HUES6 (cell line): ENCODE measurements at regions not wholly inside any gene's neighbourhood (a gene's known extent, or its start where the extent isn't known, plus 50 kb on each side); places are given as distances from the start of the nearest gene placed in this dataset.
"Not testable (repeated sequence)": the region's sequence is repeated elsewhere in the genome, so short reads cannot be mapped to it uniquely, and the experiment has no call there.

Source experiments
- H3K27ac ChIP-seq: 2 replicates; pipeline ENCODE4 v1.7.0; 2013; ENCODE audit warnings: low read depth, mild to moderate bottlenecking, low read length, inconsistent platforms
- H3K27me3 ChIP-seq: 2 replicates; pipeline ENCODE4 v1.6.1; 2013; ENCODE audit warnings: low read length; ENCODE audit not compliant: control insufficient read depth, insufficient read depth
- H3K36me3 ChIP-seq: 2 replicates; pipeline ENCODE4 v1.6.1; 2013; ENCODE audit warnings: low read length; ENCODE audit not compliant: control insufficient read depth, insufficient read depth
- H3K4me1 ChIP-seq: 2 replicates; pipeline ENCODE4 v1.6.1; 2013; ENCODE audit warnings: low read length; ENCODE audit not compliant: control insufficient read depth, insufficient read depth
- H3K4me3 ChIP-seq: 2 replicates; pipeline ENCODE4 v1.5.1; 2013; ENCODE audit warnings: low read depth, low read length
- H3K9ac ChIP-seq: one replicate; pipeline ENCODE4 v1.6.1; 2013; ENCODE audit warnings: mild to moderate bottlenecking, low read length
- H3K9me3 ChIP-seq: 2 replicates; pipeline ENCODE4 v1.6.1; 2013; ENCODE audit warnings: low read depth, low read length; ENCODE audit not compliant: control insufficient read depth, insufficient read depth

GRCh38 chr4:79245200-79245940 is 80.5 kb downstream of the NAA11 start:
- not testable (repeated sequence) for H3K4me1 ChIP-seq, H3K27me3 ChIP-seq, H3K9ac ChIP-seq, H3K4me3 ChIP-seq, H3K27ac ChIP-seq, H3K36me3 ChIP-seq
- H3K9me3 ChIP-seq: peaks cover 19% of the 10 kb centered on the region; the same call in 1 of the 2 replicates

GRCh38 chr4:79241846-79242245 is 84.0 kb downstream of the NAA11 start:
- Histone ChIP-seq H3K27me3 (no peaks in the 10 kb centered on the region), H3K27ac (no peak overlapping the region), H3K9ac (no peak overlapping the region), H3K4me1 (no peaks in the 10 kb centered on the region), H3K9me3 (peaks cover 11% of the 10 kb centered on the region; the same call in 1 of the 2 replicates), H3K4me3 (no peak overlapping the region), H3K36me3 (no peaks in the 10 kb centered on the region)

- Histone ChIP-seq H3K9me3 (no peaks in the 10 kb centered on the region), H3K36me3 (no peaks in the 10 kb centered on the region), H3K4me1 (no peaks in the 10 kb centered on the region), H3K27ac (no peak overlapping the region), H3K27me3 (no peaks in the 10 kb centered on the region), H3K9ac (no peak overlapping the region), H3K4me3 (no peak overlapping the region)
These were observed 88.0 kb downstream of the NAA11 start for GRCh38 chr4:79237851-79238250.

- H3K9ac ChIP-seq: no peak overlapping the region
- H3K4me1 ChIP-seq: no peaks in the 10 kb centered on the region
- no peak overlapping the region for H3K4me3 ChIP-seq
- no peak overlapping the region for H3K27ac ChIP-seq
- H3K36me3 ChIP-seq: no peaks in the 10 kb centered on the region
- H3K27me3 ChIP-seq: no peaks in the 10 kb centered on the region
- H3K9me3 ChIP-seq: no peaks in the 10 kb centered on the region
These were observed 89.1 kb downstream of the NAA11 start for GRCh38 chr4:79236785-79237184.

- Histone ChIP-seq H3K36me3 (no peaks in the 10 kb centered on the region), H3K9me3 (no peaks in the 10 kb centered on the region), H3K4me1 (no peaks in the 10 kb centered on the region), H3K4me3 (no peak overlapping the region), H3K27ac (no peak overlapping the region), H3K9ac (no peak overlapping the region), H3K27me3 (no peaks in the 10 kb centered on the region)
These were observed 90.8 kb downstream of the NAA11 start for GRCh38 chr4:79235095-79235494.

- Histone ChIP-seq H3K36me3 (no peaks in the 10 kb centered on the region), H3K27ac (no peak overlapping the region), H3K4me3 (no peak overlapping the region), H3K4me1 (no peaks in the 10 kb centered on the region), H3K9me3 (no peaks in the 10 kb centered on the region), H3K27me3 (no peaks in the 10 kb centered on the region), H3K9ac (no peak overlapping the region)
These were observed 92.0 kb downstream of the NAA11 start for GRCh38 chr4:79233820-79234219.

- Histone ChIP-seq H3K27ac (no peak overlapping the region), H3K9me3 (no peaks in the 10 kb centered on the region), H3K36me3 (no peaks in the 10 kb centered on the region), H3K4me1 (no peaks in the 10 kb centered on the region), H3K9ac (no peak overlapping the region), H3K4me3 (no peak overlapping the region), H3K27me3 (no peaks in the 10 kb centered on the region)
These were observed 93.3 kb downstream of the NAA11 start for GRCh38 chr4:79232540-79232939.

GRCh38 chr4:79227860-79228259 is 98.0 kb downstream of the NAA11 start:
- no peaks in the 10 kb centered on the region for H3K36me3 ChIP-seq
- H3K9ac ChIP-seq: no peak overlapping the region

GRCh38 chr4:79225360-79225759 is 100.5 kb downstream of the NAA11 start:
- H3K27me3 ChIP-seq: no peaks in the 10 kb centered on the region
- no peaks in the 10 kb centered on the region for H3K36me3 ChIP-seq
- H3K9ac ChIP-seq: no peak overlapping the region
- no peaks in the 10 kb centered on the region for H3K4me1 ChIP-seq
- no peak overlapping the region for H3K4me3 ChIP-seq
- H3K27ac ChIP-seq: no peak overlapping the region
- H3K9me3 ChIP-seq: no peaks in the 10 kb centered on the region

More at GRCh38 chr4:79227860-79228259, 98.0 kb downstream of the NAA11 start:
- Histone ChIP-seq H3K27ac (no peak overlapping the region), H3K4me3 (no peak overlapping the region), H3K4me1 (no peaks in the 10 kb centered on the region), H3K27me3 (no peaks in the 10 kb centered on the region), H3K9me3 (no peaks in the 10 kb centered on the region)

GRCh38 chr4:79224777-79225104 is 101.1 kb downstream of the NAA11 start:
- Histone ChIP-seq H3K9me3 (no peaks in the 10 kb centered on the region), H3K4me1 (no peaks in the 10 kb centered on the region), H3K36me3 (no peaks in the 10 kb centered on the region), H3K27ac (no peak overlapping the region), H3K27me3 (no peaks in the 10 kb centered on the region), H3K9ac (no peak overlapping the region), H3K4me3 (no peak overlapping the region)

- Histone ChIP-seq H3K9me3 (no peaks in the 10 kb centered on the region), H3K4me1 (no peaks in the 10 kb centered on the region), H3K9ac (no peak overlapping the region), H3K4me3 (no peak overlapping the region), H3K27me3 (no peaks in the 10 kb centered on the region), H3K36me3 (no peaks in the 10 kb centered on the region), H3K27ac (no peak overlapping the region)
These were observed 101.7 kb downstream of the NAA11 start for GRCh38 chr4:79223993-79224776.
